HT-29 (cell line): ENCODE measurements at regions not wholly inside any gene's neighbourhood (a gene's known extent, or its start where the extent isn't known, plus 50 kb on each side); places are given as distances from the start of the nearest gene placed in this dataset.

ENCODE experiments used
- DNase-seq: peaks from one replicate; pipeline ENCODE4 v3.0.0-alpha.2; 2015; ENCODE audit warnings: low spot score

DNA sequence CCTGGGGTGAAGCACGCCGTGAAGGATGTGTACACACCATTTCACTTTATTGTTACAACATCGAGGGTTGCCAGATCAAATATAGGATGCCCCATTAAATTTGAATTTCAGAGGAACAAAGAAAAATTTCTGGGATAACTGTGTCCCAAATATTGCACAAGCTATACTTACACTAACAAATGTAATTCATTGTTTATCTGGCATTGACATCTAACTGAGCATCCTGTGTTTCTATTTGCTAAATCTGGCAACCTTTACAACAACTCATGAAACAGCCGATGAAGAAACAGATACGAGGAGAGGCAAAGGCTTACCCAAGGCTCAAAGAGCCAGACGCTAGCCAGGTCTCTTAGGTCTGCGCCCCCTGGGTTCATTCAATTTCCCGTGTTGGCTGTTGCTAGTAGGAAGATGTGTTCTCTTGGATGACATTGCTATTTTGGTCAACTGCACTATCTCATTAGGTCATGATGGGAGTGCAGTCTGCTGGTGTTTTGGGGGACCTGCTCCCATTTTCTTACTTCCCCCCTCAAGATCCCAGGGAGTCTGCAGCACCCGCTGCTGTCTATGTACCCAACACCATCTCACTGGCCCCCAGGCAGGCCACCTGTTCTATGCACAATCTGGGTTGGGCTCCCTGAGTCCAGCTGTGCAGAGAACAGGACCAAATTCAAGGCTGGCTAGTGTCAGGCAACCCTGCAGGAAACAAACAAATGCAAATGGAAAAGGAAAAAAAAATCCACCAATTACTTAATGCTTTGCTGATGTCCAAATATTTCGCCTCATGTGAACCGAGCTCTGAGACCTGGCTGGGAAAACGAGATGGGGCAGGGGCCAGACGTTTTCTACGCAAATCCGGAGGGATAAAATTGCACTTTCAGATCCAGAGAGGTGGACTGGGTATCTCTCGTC, 560.9 kb downstream of the MIAT start:
- no peak for DNase-seq

DNA sequence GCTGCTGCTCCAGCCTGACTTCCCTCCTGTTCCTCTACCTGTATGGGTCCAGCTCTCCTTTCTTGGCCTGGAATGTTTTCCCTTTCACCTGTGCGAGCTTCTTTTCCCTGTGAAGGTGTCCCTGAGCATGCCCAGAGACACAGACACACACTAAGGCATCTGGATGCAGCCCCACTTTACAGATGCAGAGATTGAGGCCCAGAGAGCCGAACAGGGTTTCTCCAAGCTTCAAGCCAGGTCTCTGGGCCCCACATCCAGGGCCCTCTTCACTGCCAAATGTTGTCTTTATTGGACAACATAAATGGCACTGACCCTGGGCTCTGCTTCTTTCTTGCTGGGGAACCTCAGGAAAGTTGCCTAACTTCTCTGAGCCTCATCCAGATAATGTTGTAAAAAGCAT, 561.6 kb downstream of the MIAT start:
- DNase-seq = no peak

DNA sequence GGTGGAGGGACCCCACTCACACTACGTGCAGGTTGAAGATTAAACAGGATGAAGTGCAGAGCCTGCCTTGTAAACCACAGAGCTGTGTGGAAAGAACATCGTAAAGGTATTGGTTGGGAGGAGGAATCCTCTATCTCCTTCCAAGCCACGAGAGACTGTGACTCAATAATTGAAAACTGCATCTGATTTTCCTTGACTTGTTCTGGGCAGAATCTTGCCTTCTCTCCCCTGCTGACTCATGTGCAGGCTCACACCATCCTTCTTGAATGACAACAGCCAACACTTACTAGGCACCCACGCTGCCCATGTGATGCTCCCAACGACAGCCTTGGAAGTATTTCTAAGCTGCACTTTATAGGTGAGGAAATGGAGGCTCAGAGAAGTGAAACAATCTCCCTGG, 563.0 kb downstream of the MIAT start:
- DNase-seq = no peak

DNA sequence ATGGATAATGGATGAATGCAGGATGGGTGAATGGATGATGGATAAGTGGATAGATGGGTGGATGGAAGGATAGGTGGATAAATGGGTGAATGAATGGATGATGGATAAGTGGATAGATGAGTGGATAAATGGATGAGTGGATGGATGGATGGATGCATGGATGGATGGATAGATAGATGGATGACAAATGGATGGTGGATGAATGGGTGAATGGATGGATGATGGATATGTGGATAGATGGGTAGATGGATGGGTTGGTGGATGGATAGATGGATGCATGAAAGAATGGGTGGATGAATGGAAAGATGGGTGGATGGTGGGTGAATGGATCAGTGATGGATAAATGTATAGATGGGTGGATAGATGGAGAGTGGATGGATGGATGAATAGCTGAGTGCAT, 564.8 kb downstream of the MIAT start:
- no peak for DNase-seq

DNA sequence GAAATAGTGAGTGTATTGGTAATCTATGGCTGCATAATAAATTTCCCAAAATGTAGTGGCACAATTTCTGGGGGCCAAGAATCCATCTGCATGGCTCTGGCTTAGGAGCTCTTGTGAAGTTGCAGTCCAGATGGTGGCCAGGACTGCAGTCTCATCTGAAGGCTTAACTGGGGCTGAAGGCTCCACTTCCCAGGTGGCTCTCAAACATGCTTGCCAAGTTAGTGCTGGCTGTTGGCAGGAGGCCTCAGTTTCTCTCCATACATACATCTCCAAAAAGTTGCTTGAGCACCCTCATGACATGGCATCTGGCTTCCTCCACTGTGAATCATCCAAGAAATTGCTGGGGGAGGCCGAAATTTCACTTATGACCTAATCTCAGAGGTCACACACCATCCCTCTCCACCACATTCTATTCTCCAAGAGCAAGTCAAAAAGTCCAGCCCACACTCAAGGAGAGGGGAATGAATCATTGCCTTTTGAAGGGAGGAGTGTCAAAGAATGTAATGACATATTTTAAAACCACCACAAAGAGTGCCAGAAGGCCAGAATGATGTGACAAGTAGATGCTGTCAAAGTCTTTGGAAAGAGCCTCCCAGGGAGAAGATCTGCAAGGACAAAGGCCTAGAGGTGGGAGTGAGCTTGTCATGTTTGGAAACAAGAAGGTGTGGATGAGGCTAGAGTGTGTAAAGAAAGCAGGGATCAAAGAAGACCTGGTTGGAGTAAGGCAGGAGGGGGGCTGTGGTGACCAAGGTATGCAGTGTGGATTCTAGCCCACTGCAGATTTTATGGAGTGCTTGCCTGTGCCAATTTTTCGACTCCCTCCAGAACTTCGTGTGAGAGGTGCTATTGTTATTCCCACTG, 566.2 kb downstream of the MIAT start:
- no peak for DNase-seq

DNA sequence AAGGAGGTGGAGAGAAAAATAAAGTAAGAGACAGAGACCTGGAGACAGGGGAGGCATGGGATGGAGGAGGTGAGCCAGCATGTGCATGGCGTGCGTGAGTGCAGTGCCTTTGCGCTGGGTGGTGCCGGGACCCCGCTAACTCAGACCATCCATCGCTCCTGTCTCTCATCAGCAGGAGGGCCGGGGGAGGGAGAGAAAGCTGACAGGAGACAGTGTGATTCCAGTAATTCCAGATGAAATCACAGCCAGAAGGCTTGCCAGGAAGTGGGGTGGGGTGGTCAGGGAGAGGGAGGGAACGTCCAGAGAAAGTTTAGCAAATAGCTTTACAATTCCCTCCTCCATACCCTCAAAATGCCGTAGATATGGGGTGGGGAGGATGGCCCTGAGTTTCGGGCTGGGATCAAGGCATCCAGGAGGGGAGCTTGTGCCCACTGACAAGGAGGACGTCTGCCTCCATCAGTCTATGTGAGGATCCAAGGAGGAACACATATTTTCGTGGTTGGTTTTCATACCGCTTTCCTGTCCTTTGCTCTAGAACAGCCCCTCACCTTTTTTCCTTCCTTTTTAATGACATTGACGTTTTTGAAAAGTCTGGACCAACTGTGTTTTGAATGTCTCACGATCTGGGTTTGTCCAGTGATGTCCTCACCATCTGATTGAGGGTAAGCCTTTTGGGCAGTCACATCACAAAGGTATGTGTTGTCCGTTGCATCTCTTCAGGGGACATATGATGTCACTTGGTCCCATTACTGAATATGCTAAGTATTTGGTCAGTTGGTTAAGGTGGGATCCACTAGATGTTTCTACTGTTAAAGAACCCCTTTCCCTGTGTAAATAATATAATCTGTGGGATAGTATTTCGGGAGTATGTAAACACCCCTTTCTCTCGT, 567.3 kb downstream of the MIAT start:
- DNase-seq = no peak

DNA sequence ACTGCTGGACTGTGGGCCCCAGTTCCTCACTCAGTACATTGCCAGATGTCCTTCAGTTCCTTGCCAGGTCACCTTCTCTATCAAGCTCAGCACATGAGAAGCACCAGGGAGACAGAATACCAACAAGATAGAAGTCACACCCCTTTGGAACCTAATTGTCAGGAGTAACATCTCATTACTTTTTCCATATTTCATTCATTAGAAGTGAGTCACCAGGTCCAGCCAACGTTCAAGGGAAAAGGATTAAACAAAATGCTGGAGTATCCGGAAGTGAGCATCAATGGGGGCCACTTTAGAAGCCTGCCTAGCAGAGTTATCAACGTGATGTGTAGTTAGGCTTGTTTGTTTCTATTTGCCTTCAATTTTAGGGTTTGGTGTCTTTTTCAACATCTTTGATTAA, 569.3 kb downstream of the MIAT start:
- no peak for DNase-seq

DNA sequence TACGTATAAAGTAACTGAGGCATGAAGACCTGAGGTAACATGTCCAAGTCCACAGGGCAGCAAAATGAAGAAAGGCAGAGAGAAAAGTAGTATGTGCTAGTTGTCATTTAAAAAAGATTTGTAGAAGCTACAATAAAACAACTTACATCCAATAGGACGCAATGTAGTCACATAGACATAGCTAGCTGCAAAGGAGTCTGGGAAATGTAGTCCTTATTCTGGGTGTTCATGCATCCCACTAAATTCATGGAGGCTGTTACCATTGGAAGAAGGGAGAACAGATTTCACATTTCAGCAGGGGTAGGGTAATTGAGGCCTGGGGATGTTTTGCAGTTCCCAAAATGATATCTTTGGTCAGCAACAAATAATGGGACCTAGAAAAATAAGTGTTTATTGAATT, 571.4 kb downstream of the MIAT start:
- no peak for DNase-seq

DNA sequence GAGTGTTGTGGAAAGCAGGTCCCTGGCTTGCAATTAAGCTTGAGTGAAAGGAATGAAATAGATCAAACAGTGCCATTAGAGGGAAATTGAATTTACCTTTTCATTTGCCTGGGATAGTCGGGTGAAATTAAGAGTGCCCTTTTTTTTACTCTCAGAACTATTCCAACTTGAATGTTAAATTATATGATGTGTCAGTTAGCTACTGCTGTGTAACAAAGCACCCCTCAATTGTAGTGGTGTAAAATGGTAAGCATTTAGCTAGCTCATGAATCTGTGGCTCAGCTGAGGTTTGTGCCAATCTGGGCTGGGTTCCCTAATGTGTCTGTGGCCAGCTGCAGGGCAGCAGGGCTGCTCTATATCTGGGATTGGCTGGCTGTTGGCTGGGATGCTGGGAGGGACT, 571.4 kb downstream of the MN1 start:
- DNase-seq = no peak

DNA sequence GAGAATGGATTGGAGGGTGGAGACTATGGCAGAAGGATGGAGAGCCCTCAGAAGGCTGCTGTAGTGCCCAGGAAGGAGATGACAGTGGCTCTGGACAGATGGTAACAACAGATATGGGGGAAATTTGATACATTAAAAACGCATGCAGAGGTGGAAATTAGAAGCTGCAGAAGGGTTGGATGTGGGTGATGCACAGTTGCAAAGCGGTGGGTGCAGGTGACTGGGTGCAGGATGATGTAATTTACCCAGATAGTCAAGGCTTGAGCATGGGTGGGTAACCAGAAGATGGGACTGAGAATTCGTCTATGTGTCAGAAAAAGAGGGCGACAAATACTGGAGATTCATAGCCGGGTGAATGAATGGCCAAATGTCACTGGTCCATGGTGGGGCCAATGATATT, 570.3 kb downstream of the MN1 start:
- DNase-seq = no peak

DNA sequence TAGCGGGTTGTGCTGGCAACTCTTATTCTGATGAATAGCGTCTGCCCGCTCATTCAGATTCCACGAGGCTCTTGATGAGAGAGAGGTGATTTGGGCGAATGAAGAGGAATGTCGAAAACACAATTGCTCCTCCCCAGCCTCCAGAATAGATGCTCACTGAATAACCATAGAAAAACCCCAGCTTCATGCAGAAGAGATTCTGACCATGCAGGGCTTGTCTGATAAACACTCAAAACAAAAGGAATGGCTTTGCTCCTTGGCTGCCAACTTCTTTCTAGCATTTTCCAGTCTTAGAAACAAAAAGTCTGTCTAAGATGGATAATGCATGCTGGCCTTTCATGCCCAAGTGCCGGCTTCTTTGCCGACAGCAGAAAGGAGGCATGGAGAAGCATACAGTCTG, 569.5 kb downstream of the MN1 start:
- DNase-seq = no peak

DNA sequence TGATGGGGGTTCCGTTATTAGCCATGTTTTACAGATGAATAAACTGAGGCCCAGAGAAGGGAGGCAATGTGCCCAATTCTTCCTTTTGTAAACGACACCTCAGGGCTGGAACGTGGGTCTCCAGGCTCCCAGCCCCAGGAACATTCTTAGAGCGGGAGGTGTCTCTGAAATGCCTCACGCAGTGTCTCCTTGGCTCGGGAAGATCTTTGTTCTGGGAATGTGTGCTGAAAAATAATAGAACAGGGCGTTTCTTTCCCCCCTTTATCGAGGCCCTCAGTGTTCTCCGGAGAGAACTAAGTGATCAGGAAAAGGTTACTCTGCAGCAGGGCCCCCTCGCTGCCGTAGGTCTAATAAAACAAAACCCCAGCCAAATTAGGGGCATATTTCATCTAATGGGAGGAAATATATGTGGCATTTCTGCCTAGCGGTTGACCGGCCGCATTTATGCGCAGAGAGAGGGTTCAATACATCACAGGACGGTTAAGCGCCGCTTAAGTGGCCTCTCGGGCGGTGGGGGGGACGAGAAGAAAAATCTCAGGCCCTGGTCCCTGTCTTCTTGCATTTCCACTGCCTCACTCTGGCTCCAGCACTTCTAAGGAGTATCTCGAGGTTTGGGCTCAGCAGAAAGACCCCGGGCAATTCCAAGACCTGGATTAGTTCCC, 564.3 kb downstream of the MN1 start:
- DNase-seq = no peak

DNA sequence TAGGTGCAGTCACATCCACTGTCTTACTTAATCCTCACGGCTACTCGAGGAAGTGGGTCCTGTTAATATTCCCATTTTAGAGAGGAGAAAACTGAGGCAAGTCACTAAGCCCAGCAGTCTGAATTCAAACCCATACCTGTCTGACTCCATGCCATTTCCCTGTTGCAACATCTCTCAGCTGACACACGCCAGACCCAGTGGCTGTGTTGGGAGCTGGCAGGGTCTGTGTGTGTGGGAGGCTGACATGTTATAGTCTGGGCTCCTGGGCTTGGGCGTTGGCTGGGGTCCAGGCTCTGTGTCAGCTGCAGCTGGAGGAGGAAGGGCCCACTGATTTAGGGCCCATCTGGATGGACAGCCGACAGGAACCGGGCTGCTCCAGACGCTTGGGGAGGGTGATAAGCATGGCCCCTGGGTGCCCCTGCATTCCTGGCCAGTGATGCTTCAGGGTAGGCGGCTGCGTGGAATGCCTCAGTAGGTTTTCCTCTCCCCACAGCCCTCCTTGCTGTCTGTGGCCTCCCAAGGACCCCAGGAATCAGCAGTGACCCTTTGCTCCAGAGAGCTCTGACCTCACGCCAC, 562.5 kb downstream of the MN1 start:
- no peak for DNase-seq

DNA sequence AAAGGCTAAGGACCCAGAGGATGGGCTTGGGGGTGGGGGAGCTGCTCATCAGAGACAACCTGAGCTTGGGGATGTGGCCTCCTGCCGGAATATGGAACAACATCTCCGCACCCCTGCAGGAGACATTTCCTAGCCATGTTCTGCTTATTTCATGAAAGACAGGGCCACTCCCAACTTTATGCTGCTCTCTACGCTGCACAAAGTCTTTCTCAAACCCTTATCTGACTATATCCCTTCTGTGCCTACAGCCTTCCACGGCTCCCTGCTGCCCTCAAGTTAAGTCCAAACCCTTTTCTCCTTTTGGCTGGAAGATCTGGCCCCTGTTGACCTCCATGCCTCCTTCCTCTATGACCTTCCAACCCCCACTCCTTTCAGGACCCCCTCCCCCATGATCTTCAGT, 562.0 kb downstream of the MN1 start:
- DNase-seq = no peak

DNA sequence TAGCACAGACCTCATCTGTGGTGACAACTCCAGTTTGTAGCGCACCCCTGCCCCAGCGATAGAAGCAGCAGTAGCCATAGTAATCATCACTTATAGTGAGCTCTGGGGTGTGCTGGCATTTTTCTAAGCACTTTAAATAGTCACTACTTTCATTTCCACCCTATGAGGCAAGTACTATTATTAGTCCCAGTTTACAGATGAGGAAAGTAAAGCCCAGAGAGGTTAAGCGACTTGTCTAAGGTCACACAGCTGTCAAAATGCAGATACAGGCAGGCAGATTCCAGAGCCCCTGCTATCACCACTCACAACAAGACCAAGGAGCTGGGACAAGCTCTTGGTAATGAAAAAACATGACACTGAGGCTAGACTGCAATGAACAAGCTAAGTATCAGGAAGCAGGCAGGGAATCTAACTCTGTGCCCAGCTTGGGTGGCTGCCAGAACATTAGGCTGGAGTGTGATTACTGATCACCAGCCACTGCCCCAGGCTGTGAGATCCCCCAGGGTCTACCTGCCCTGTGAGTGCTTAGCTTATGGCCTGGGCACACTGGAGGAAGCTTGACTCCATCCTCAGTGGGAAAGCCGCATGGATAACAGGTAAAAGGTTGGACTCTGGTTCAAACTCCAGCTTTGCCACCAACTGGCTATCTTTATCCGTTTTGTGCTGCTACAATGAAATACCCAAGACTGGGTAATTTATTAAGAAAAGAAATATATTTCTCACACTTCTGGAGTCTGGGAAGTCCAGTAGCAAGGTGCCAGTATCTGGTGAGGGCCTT, 561.1 kb downstream of the MN1 start:
- DNase-seq = no peak

DNA sequence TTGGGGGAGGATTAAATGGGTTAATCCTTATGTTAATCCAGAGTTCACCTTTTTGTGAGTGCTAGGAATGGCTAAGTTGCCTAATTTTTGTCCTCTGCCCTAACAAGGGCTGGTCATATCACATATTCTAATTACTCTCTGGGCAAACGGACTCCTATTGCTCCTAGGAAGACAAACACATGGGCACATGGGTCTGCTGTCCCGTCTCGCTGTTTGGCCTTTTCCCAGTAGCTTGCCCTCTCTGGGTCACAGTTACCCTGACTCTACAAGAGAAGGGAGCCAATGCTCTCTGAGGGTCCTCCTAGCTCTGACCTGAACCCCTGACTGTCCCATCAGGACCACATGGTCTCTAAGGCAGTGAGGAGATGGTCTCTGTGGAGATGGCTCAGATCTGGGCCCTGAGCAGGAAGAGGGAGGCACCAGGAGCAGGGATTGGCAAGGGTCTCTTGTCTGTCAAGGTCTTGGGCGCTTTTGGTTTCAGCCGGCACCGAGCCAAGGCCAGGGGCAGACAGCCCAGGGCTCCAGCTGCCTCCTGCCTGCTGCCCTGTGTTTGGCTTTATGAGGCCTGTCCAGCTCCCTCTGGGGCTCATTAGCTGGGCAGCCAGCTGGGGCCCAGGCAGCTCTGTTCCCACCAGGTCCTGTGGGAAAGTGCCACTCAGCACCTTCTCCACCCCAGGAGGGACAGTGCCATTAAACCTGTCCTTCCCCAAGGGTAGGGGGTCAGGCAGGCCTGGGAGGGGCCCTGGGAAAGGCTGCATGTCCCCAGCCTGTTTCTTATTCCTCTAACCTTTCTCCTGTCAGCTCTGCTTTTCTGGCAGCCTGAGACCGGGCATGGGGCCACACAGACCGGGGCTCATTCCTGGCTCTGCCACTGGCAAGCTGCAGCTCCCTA, 559.9 kb downstream of the MN1 start:
- DNase-seq = no peak

DNA sequence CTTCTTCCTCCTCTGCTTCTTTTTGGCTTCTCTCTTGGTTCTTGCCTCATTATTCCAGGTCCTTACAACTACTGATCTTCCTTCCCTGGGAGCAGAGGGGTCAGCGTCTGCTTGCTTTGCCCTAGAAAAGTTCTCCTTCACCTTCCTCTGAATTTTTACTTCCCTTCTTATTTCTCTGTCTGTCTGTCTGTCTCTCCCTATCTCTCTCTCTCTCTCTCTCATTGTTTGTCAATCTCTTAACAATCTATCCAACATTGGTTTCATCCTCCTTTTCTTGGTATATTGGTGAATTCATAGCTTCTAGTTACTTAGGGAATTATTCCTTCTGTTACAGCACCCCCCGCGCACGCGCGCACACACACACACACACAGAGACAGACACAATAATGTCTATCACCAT, 559.1 kb downstream of the MN1 start:
- no peak for DNase-seq

DNA sequence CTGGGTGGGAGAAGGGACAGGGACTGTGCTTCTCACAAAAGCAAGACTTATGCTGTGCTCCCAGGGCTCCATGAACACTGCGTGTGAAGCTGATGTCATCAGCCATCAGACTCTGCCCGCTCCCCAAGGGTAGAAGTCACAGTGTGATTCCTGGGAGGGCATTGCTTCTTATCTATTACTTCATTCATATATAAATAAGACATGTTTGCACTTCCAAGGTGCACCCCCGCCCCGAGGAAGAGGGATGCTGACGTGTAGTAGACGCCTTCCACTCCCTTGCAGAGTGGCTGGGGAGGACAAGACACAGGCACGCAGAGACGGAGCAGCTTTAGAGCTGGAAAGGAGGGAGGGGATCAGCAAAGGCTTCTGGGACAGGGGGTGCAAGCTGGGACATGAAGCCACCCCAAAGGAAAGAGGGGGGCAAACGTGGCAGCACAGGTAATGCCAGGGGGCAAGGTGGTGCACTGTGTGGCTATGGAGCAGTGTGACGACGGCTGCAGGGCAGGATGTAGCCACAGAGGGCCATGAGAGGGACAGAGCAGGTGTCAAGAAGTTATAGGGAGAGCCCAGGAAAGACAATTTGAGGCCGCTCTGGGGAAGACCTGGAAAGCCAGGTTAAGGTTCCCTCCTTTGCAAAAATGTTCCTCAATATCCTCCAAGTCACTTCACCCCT, 558.5 kb downstream of the MN1 start:
- no peak for DNase-seq

DNA sequence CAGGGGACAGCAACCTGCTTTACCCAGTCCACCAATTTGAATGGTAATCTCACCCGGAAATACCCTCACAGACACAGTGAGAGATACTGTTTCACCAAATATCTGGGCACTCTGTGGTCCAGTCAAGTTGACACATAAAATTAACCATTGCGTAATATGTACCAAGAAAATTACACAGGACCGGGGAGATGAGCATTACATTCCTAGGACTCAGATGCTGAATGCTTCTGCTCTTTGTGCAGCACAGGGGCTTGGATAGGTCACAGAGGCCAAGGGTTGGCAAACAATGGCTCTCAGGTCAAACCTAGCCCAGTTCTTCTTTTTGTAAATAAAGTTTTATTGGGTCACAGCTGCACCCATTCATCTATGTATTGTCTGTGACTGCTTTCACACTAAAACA, 557.2 kb downstream of the MN1 start:
- no peak for DNase-seq
